ENCODE measurements at regions not wholly inside any gene's neighbourhood (a gene's known extent, or its start where the extent isn't known, plus 50 kb on each side); places are given as distances from the start of the nearest gene placed in this dataset.
"Not testable (repeated sequence)": the region's sequence is repeated elsewhere in the genome, so short reads cannot be mapped to it uniquely, and the experiment has no call there.

GRCh38 chr5:126125407-126125806 lies 297.8 kb upstream of the GRAMD2B start:
- TF ChIP-seq CTCF (IDR thresholded peaks at IDR 0.05; ENCODE audit: insufficient read depth, low read length, missing control alignments) = no peak
- no peak for DNase-seq (ENCODE audit: low read depth, low spot score)
- ChIA-PET POLR2A (no interaction called here), CTCF (interaction anchor here (1.4 kb wide), 1 partner anchor 10 kb away, joined by 3 read pairs; no protein-coding TSS in a partner anchor)
- no peak overlapping the region for H3K4me3 ChIP-seq (ENCODE audit: low read depth, low read length)

DNA sequence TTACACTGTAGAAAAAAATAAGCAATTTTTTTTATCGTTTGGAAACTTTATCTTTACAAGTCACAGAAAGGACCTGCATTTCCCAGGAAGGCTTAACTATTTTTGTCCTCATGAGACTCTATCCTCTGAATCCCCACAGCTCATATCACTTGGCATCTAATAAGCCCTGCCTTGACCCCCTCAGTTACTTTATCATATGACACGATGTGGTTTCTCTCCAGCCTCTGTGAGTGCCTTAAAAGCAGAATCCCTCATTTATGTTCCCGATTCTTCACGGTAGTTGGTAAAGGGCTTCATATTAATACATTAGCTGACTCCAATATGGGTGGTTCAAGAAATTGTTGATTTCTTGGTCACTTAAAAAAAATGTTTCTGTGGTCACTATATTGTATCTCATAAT lies 296.6 kb upstream of the GRAMD2B start:
- POLR2A ChIA-PET = no interaction called here
- TF ChIP-seq CTCF (IDR thresholded peaks at IDR 0.05; ENCODE audit: insufficient read depth, low read length, missing control alignments) = no peak
- no peak overlapping the region for H3K4me3 ChIP-seq (ENCODE audit: low read depth, low read length)
- DNase-seq (ENCODE audit: low read depth, low spot score) = no peak
- CTCF ChIA-PET = no interaction called here

DNA sequence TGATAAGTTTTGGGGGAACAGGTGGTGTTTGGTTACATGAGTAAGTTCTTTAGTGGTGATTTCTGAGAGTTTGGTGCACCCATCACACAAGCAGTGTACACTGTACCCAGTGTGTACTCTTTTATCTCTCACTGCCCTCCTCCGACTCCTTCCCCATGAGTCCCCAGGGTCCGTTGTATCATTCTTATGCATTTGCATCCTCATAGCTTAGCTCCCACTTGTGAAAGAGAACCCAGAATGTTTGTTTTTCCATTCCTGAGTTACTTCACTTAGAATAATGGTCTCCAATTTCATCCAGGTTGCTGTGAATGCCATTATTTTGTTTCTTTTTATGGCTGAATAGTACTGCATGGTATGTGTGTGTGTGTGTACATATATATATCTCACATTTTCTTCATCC lies 295.8 kb upstream of the GRAMD2B start:
- POLR2A ChIA-PET; DNase-seq (ENCODE audit: low read depth, low spot score); H3K4me3 ChIP-seq (ENCODE audit: low read depth, low read length); CTCF ChIA-PET: not testable (repeated sequence)

GRCh38 chr5:126129431-126129830 lies 293.8 kb upstream of the GRAMD2B start:
- ChIA-PET POLR2A (no interaction called here), CTCF (no interaction called here)
- no peak for TF ChIP-seq CTCF (IDR thresholded peaks at IDR 0.05; ENCODE audit: insufficient read depth, low read length, missing control alignments)
- H3K4me3 ChIP-seq (ENCODE audit: low read depth, low read length) = no peak overlapping the region
- DNase-seq (ENCODE audit: low read depth, low spot score) = no peak

DNA sequence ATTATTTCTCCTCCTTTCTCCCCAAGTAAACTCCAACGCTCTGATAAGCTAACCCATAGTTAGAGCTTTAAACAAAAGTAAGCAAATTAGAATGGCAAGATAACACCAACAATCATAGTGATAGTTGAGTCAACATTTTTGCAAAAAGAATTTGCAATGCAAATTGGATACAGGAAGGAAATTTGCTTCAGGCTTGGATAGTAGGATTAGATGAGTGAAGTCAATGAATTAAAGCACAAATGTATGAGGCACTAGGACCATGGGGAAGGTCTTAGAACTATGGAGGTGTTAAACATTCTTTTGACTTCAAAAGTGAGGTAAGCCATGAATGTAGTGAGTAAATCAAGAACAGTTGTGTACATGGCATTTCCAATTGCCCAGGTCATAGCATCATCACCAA lies 289.8 kb upstream of the GRAMD2B start:
- TF ChIP-seq CTCF (IDR thresholded peaks at IDR 0.05; ENCODE audit: insufficient read depth, low read length, missing control alignments) = no peak
- ChIA-PET POLR2A (no interaction called here), CTCF (no interaction called here)
- DNase-seq (ENCODE audit: low read depth, low spot score) = no peak
- H3K4me3 ChIP-seq (ENCODE audit: low read depth, low read length) = no peak overlapping the region

DNA sequence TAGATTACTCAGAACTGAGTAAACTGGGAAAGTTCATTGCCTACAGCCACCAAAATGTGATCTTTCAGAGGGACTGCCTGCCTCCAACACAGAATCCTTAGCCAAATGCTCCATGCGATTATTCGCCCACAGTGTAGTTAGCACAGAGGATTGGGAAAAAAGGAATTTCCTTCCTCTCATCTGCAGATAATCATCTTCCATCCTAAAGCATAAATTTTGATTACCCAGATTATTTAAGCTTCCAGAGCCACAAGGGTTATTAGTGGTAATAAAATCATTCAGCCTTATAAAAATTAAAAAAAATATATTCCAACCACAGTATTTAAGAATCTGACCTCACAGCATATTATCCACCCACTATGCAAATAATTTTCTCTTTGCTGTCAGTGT lies 285.3 kb upstream of the GRAMD2B start:
- DNase-seq (ENCODE audit: low read depth, low spot score) = no peak
- no peak overlapping the region for H3K4me3 ChIP-seq (ENCODE audit: low read depth, low read length)
- POLR2A ChIA-PET = no interaction called here
- CTCF ChIA-PET = interaction anchor here (1.1 kb wide), 1 partner anchor 29 kb away, joined by 3 read pairs; no protein-coding TSS in a partner anchor
- no peak for TF ChIP-seq CTCF (IDR thresholded peaks at IDR 0.05; ENCODE audit: insufficient read depth, low read length, missing control alignments)

GRCh38 chr5:126138281-126138931 lies 284.8 kb upstream of the GRAMD2B start:
- CTCF ChIA-PET = interaction anchor here (1.1 kb wide), 1 partner anchor 29 kb away, joined by 3 read pairs; no protein-coding TSS in a partner anchor
- DNase-seq (ENCODE audit: low read depth, low spot score) = no peak
- no peak for TF ChIP-seq CTCF (IDR thresholded peaks at IDR 0.05; ENCODE audit: insufficient read depth, low read length, missing control alignments)
- H3K4me3 ChIP-seq (ENCODE audit: low read depth, low read length) = no peak overlapping the region
- POLR2A ChIA-PET = no interaction called here
